HEK293 (cell line): ENCODE measurements at regions not wholly inside any gene's neighbourhood (a gene's known extent, or its start where the extent isn't known, plus 50 kb on each side); places are given as distances from the start of the nearest gene placed in this dataset.

Experiments
- CTCF ChIA-PET: fragments of 350-600 bp; formaldehyde crosslinking; extraction: SDS; loops from one replicate; lab custom pipeline; 2021; ENCODE audit warnings: antibody characterized with exemption; lab: Yijun Ruan, JAX
- POLR2A ChIA-PET: fragments of 300-600 bp; formaldehyde crosslinking; extraction: SDS; loops from one replicate; lab custom pipeline; 2020; ENCODE audit warnings: antibody characterized with exemption, inconsistent platforms; lab: Yijun Ruan, JAX
- H3K27ac ChIP-seq: fragments of 200-500 bp; sonication (Bioruptor generic); 2 replicates; pipeline ENCODE4 v1.5.1; 2014; ENCODE audit warnings: low read depth, low read length, control low read depth, inconsistent platforms; ENCODE audit errors: extremely low read depth
- H3K36me3 ChIP-seq, 2 experiments: fragments of 200-500 bp in 1 of 2; sonication (Bioruptor generic) in 1 of 2; 1 replicate in 1 of 2; 2 replicates in 1 of 2; pipeline ENCODE4 v1.5.1; 2014 to 2017; ENCODE audit warnings: inconsistent platforms in 2 of 2, low read length in 2 of 2; ENCODE audit not compliant: control insufficient read depth in 2 of 2, insufficient read depth in 1 of 2
- H3K4me1 ChIP-seq: fragments of 200-500 bp; sonication (Bioruptor generic); 2 replicates; pipeline ENCODE4 v1.5.1; 2014; ENCODE audit warnings: mild to moderate bottlenecking, low read length, inconsistent platforms; ENCODE audit not compliant: control insufficient read depth, insufficient read depth
- H3K4me3 ChIP-seq: 2 replicates; pipeline ENCODE4 v1.5.1; 2011; ENCODE audit warnings: low read depth, mild to moderate bottlenecking, control low read depth, low read length, moderate library complexity
- H3K9me3 ChIP-seq: fragments of 200-500 bp; sonication (Bioruptor generic); 2 replicates; pipeline ENCODE4 v1.5.1; 2014; ENCODE audit warnings: low read depth, low read length, inconsistent platforms; ENCODE audit not compliant: control insufficient read depth, insufficient read depth
- EGR2 ChIP-seq: fragments of 450-650 bp; formaldehyde crosslinking; IDR thresholded peaks from 2 replicates; pipeline ENCODE4 v1.5.1; 2016; ENCODE audit warnings: low read depth, missing biosample characterization, missing genetic modification characterization
- GLI2 ChIP-seq: fragments of 450-650 bp; formaldehyde crosslinking; IDR thresholded peaks from 2 replicates; pipeline ENCODE4; 2017; ENCODE audit warnings: missing biosample characterization, missing genetic modification characterization, low read depth, borderline replicate concordance
- KLF10 ChIP-seq: fragments of 450-650 bp; IDR thresholded peaks from 2 replicates; pipeline ENCODE4 v1.5.1; 2018; ENCODE audit warnings: missing biosample characterization, mild to moderate bottlenecking, missing genetic modification characterization
- KLF8 ChIP-seq: fragments of 450-650 bp; formaldehyde crosslinking; IDR thresholded peaks from 2 replicates; pipeline ENCODE4 v1.5.1; 2016; ENCODE audit warnings: missing biosample characterization, missing genetic modification characterization
- MZF1 ChIP-seq: fragments of 450-650 bp; formaldehyde crosslinking; IDR thresholded peaks from 2 replicates; pipeline ENCODE4 v1.5.1; 2017; ENCODE audit warnings: missing biosample characterization, missing genetic modification characterization, borderline replicate concordance
- PRDM1 ChIP-seq: fragments of 450-650 bp; formaldehyde crosslinking; IDR thresholded peaks from 2 replicates; pipeline ENCODE4; 2016; ENCODE audit warnings: missing biosample characterization, missing genetic modification characterization
- PRDM10 ChIP-seq: fragments of 450-650 bp; formaldehyde crosslinking; IDR thresholded peaks from 2 replicates; pipeline ENCODE4 v1.5.1; 2016; ENCODE audit warnings: missing biosample characterization, missing genetic modification characterization
- TRIM28 ChIP-seq: IDR thresholded peaks from 2 replicates; pipeline ENCODE4 v1.6.1; 2011; ENCODE audit warnings: low read length, control low read depth, borderline replicate concordance
- ZBTB48 ChIP-seq: fragments of 450-650 bp; formaldehyde crosslinking; IDR thresholded peaks from 2 replicates; pipeline ENCODE4 v1.5.1; 2016; ENCODE audit warnings: missing biosample characterization, missing genetic modification characterization
- ZFP3 ChIP-seq: fragments of 450-650 bp; formaldehyde crosslinking; IDR thresholded peaks from 2 replicates; pipeline ENCODE4 v1.5.1; 2016; ENCODE audit warnings: low read depth, missing biosample characterization, missing genetic modification characterization
- ZNF112 ChIP-seq: fragments of 450-650 bp; formaldehyde crosslinking; IDR thresholded peaks from 2 replicates; pipeline ENCODE4 v1.5.0; 2017; ENCODE audit warnings: missing biosample characterization, missing genetic modification characterization
- ZNF132 ChIP-seq: fragments of 450-650 bp; formaldehyde crosslinking; IDR thresholded peaks from 2 replicates; pipeline ENCODE4 v1.5.1; 2017; ENCODE audit warnings: missing biosample characterization, missing genetic modification characterization, borderline replicate concordance
- ZNF138 ChIP-seq: fragments of 450-650 bp; formaldehyde crosslinking; IDR thresholded peaks from 2 replicates; pipeline ENCODE4 v1.5.1; 2016; ENCODE audit warnings: missing biosample characterization, missing genetic modification characterization, borderline replicate concordance
- ZNF146 ChIP-seq: fragments of 450-650 bp; formaldehyde crosslinking; IDR thresholded peaks from 2 replicates; pipeline ENCODE4 v1.5.1; 2016; ENCODE audit warnings: missing biosample characterization, missing genetic modification characterization
- ZNF2 ChIP-seq: fragments of 450-650 bp; formaldehyde crosslinking; IDR thresholded peaks from 2 replicates; pipeline ENCODE4 v1.5.1; 2016; ENCODE audit warnings: missing biosample characterization, missing genetic modification characterization
- ZNF221 ChIP-seq: fragments of 450-650 bp; formaldehyde crosslinking; IDR thresholded peaks from 2 replicates; pipeline ENCODE4 v1.5.1; 2017; ENCODE audit warnings: missing biosample characterization, missing genetic modification characterization, borderline replicate concordance
- ZNF292 ChIP-seq: fragments of 450-650 bp; formaldehyde crosslinking; IDR thresholded peaks from 2 replicates; pipeline ENCODE4 v1.5.1; 2016; ENCODE audit warnings: low read depth, missing biosample characterization, missing genetic modification characterization, borderline replicate concordance
- ZNF548 ChIP-seq: fragments of 450-650 bp; formaldehyde crosslinking; IDR thresholded peaks from 2 replicates; pipeline ENCODE4 v1.5.1; 2016; ENCODE audit warnings: missing biosample characterization, missing genetic modification characterization
- ZNF596 ChIP-seq: fragments of 450-650 bp; IDR thresholded peaks from 2 replicates; pipeline ENCODE4 v1.5.0; 2018; ENCODE audit warnings: missing biosample characterization, mild to moderate bottlenecking, missing genetic modification characterization, moderate library complexity
- ZNF629 ChIP-seq: fragments of 450-650 bp; formaldehyde crosslinking; IDR thresholded peaks from 2 replicates; pipeline ENCODE4 v1.5.1; 2017; ENCODE audit warnings: missing biosample characterization, missing genetic modification characterization
- ZNF664 ChIP-seq: fragments of 450-650 bp; formaldehyde crosslinking; IDR thresholded peaks from 2 replicates; pipeline ENCODE4 v1.5.1; 2016; ENCODE audit warnings: missing biosample characterization, missing genetic modification characterization
- TF ChIP-seq, protein P1 (sequence below): fragments of 450-650 bp; formaldehyde crosslinking; conservative IDR thresholded peaks from 2 replicates; pipeline ENCODE4 v1.5.1; 2016; ENCODE audit warnings: low read depth, missing biosample characterization, missing genetic modification characterization
- TF ChIP-seq, protein P2 (sequence below): fragments of 450-650 bp; formaldehyde crosslinking; IDR thresholded peaks from 2 replicates; pipeline ENCODE4 v1.5.1; 2016; ENCODE audit warnings: missing biosample characterization, missing genetic modification characterization
- TF ChIP-seq, protein P3 (sequence below): fragments of 450-650 bp; formaldehyde crosslinking; IDR thresholded peaks from 2 replicates; pipeline ENCODE4 v1.5.1; 2016; ENCODE audit warnings: missing biosample characterization, missing genetic modification characterization, low read depth
- TF ChIP-seq, protein P4 (sequence below): fragments of 450-650 bp; formaldehyde crosslinking; IDR thresholded peaks from 2 replicates; pipeline ENCODE4; 2016; ENCODE audit warnings: missing biosample characterization, missing genetic modification characterization

- H3K4me1 ChIP-seq: no peaks in the 10 kb centered on the region
- no peaks in the 10 kb centered on the region for H3K36me3 ChIP-seq
- CTCF ChIA-PET: no interaction called here
- POLR2A ChIA-PET: no interaction called here
- H3K27ac ChIP-seq: no peak overlapping the region
- H3K4me3 ChIP-seq: no peak overlapping the region
- no peak for TF ChIP-seq ZNF221 (tag by site-specific recombination)
- TF ChIP-seq ZBTB48 (tag by site-specific recombination): no peak
- TF ChIP-seq ZNF146 (tag by site-specific recombination): no peak
- no peak for TF ChIP-seq TRIM28
- no peak for TF ChIP-seq KLF10 (tag by site-specific recombination)
- no peak for TF ChIP-seq ZNF132 (tag by site-specific recombination)
- TF ChIP-seq KLF8 (tag by site-specific recombination): no peak
- TF ChIP-seq PRDM10: no peak
- TF ChIP-seq ZNF112 (tag by site-specific recombination): no peak
- no peak for TF ChIP-seq ZNF292 (tag by site-specific recombination)
- TF ChIP-seq ZNF548 (tag by site-specific recombination): no peak
- TF ChIP-seq, protein P1, sequence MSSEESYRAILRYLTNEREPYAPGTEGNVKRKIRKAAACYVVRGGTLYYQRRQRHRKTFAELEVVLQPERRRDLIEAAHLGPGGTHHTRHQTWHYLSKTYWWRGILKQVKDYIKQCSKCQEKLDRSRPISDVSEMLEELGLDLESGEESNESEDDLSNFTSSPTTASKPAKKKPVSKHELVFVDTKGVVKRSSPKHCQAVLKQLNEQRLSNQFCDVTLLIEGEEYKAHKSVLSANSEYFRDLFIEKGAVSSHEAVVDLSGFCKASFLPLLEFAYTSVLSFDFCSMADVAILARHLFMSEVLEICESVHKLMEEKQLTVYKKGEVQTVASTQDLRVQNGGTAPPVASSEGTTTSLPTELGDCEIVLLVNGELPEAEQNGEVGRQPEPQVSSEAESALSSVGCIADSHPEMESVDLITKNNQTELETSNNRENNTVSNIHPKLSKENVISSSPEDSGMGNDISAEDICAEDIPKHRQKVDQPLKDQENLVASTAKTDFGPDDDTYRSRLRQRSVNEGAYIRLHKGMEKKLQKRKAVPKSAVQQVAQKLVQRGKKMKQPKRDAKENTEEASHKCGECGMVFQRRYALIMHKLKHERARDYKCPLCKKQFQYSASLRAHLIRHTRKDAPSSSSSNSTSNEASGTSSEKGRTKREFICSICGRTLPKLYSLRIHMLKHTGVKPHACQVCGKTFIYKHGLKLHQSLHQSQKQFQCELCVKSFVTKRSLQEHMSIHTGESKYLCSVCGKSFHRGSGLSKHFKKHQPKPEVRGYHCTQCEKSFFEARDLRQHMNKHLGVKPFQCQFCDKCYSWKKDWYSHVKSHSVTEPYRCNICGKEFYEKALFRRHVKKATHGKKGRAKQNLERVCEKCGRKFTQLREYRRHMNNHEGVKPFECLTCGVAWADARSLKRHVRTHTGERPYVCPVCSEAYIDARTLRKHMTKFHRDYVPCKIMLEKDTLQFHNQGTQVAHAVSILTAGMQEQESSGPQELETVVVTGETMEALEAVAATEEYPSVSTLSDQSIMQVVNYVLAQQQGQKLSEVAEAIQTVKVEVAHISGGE: no peak
- TF ChIP-seq, protein P2, sequence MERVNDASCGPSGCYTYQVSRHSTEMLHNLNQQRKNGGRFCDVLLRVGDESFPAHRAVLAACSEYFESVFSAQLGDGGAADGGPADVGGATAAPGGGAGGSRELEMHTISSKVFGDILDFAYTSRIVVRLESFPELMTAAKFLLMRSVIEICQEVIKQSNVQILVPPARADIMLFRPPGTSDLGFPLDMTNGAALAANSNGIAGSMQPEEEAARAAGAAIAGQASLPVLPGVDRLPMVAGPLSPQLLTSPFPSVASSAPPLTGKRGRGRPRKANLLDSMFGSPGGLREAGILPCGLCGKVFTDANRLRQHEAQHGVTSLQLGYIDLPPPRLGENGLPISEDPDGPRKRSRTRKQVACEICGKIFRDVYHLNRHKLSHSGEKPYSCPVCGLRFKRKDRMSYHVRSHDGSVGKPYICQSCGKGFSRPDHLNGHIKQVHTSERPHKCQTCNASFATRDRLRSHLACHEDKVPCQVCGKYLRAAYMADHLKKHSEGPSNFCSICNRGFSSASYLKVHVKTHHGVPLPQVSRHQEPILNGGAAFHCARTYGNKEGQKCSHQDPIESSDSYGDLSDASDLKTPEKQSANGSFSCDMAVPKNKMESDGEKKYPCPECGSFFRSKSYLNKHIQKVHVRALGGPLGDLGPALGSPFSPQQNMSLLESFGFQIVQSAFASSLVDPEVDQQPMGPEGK: no peak
- no peak for TF ChIP-seq GLI2
- TF ChIP-seq ZNF596 (tag by site-specific recombination): no peak
- TF ChIP-seq ZFP3: no peak
- no peak for TF ChIP-seq EGR2 (tag by site-specific recombination)
- TF ChIP-seq MZF1 (tag by site-specific recombination): no peak
- H3K9me3 ChIP-seq: no peaks in the 10 kb centered on the region
These were observed 1408.2 kb upstream of the PIK3C3 start for GRCh38 chr18:40546875-40547274.

GRCh38 chr18:40534723-40535122 lies 1420.3 kb upstream of the PIK3C3 start:
- POLR2A ChIA-PET: no interaction called here
- no peak overlapping the region for H3K27ac ChIP-seq
- H3K36me3 ChIP-seq: no peaks in the 10 kb centered on the region
- no peak overlapping the region for H3K4me3 ChIP-seq
- H3K4me1 ChIP-seq: no peaks in the 10 kb centered on the region
- H3K9me3 ChIP-seq: no peaks in the 10 kb centered on the region
- CTCF ChIA-PET: no interaction called here
- TF ChIP-seq, protein P3, sequence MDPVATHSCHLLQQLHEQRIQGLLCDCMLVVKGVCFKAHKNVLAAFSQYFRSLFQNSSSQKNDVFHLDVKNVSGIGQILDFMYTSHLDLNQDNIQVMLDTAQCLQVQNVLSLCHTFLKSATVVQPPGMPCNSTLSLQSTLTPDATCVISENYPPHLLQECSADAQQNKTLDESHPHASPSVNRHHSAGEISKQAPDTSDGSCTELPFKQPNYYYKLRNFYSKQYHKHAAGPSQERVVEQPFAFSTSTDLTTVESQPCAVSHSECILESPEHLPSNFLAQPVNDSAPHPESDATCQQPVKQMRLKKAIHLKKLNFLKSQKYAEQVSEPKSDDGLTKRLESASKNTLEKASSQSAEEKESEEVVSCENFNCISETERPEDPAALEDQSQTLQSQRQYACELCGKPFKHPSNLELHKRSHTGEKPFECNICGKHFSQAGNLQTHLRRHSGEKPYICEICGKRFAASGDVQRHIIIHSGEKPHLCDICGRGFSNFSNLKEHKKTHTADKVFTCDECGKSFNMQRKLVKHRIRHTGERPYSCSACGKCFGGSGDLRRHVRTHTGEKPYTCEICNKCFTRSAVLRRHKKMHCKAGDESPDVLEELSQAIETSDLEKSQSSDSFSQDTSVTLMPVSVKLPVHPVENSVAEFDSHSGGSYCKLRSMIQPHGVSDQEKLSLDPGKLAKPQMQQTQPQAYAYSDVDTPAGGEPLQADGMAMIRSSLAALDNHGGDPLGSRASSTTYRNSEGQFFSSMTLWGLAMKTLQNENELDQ (tag by site-specific recombination): no peak
- no peak for TF ChIP-seq ZNF2 (tag by site-specific recombination)
- TF ChIP-seq, protein P4, sequence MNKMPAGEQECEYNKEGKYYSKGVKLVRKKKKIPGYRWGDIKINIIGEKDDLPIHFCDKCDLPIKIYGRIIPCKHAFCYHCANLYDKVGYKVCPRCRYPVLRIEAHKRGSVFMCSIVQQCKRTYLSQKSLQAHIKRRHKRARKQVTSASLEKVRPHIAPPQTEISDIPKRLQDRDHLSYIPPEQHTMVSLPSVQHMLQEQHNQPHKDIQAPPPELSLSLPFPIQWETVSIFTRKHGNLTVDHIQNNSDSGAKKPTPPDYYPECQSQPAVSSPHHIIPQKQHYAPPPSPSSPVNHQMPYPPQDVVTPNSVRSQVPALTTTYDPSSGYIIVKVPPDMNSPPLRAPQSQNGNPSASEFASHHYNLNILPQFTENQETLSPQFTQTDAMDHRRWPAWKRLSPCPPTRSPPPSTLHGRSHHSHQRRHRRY (tag by site-specific recombination): no peak
- no peak for TF ChIP-seq ZNF138 (tag by site-specific recombination)
- TF ChIP-seq PRDM1 (tag by site-specific recombination): no peak
- TF ChIP-seq ZNF664 (tag by site-specific recombination): no peak
- no peak for TF ChIP-seq ZNF629
